ENCODE measurements at regions not wholly inside any gene's neighbourhood (a gene's known extent, or its start where the extent isn't known, plus 50 kb on each side); places are given as distances from the start of the nearest gene placed in this dataset.

- no peak for DNase-seq
- Histone ChIP-seq H3K27ac (ENCODE audit: low read depth in 2 of 2, low read length in 1 of 2) (no peak overlapping the region), H3F3A (replicated peaks; ENCODE audit: insufficient read depth) (no peaks in the 10 kb centered on the region), H3K4me2 (no peak overlapping the region), H4K20me1 (ENCODE audit: insufficient read depth) (no peaks in the 10 kb centered on the region), H3K9me2 (no peaks in the 10 kb centered on the region), H3K9me3 (no peaks in the 10 kb centered on the region), H3K79me2 (ENCODE audit: insufficient read depth) (no peaks in the 10 kb centered on the region), H3K4me3 (ENCODE audit: low read depth in 2 of 2, low read length in 1 of 2) (no peak overlapping the region), H3K27me3 (ENCODE audit: insufficient read depth) (no peaks in the 10 kb centered on the region), H3K4me1 (ENCODE audit: control insufficient read depth in 1 of 2, insufficient read depth in 2 of 2, low read depth in 1 of 2, low read length in 1 of 2) (no peaks in the 10 kb centered on the region), H3K9ac (no peak overlapping the region), H3K36me3 (replicated peaks in 1 of 2; ENCODE audit: control insufficient read depth in 1 of 2, insufficient read depth in 2 of 2, low read length in 1 of 2) (no peaks in the 10 kb centered on the region), H2AFZ (ENCODE audit: low read depth) (no peak overlapping the region)
- TF ChIP-seq GABPA (IDR thresholded peaks at IDR 0.05; ENCODE audit: low read depth) (no peak), EP300 (IDR thresholded peaks at IDR 0.05; ENCODE audit: borderline replicate concordance in 1 of 2, low read depth in 1 of 2, low read length in 1 of 2) (no peak)
- ChIA-PET CTCF (interaction anchor here (1.9 kb wide), 1 partner anchor 24 kb away, joined by 5 read pairs; no protein-coding TSS in a partner anchor), POLR2A (interaction anchor here (0.6 kb wide), 1 partner anchor 218 kb away, joined by 5 read pairs; no protein-coding TSS in a partner anchor)
- 13% methylated on average over 2 of the region's 2 CpGs for WGBS (ENCODE audit: low lambda C conversion rate)
Measured at GRCh38 chr5:100406640-100407039, 128.5 kb upstream of the FAM174A start.

GRCh38 chr5:100402071-100402470, 133.1 kb upstream of the FAM174A start:
- WGBS (ENCODE audit: low lambda C conversion rate): 29% methylated on average over 5 of the region's 5 CpGs

GRCh38 chr5:100401149-100401548, 134.0 kb upstream of the FAM174A start:
- Histone ChIP-seq H3K9me3 (no peaks in the 10 kb centered on the region), H2AFZ (ENCODE audit: low read depth) (no peak overlapping the region), H3K4me2 (no peak overlapping the region), H3K4me3 (ENCODE audit: low read depth in 2 of 2, low read length in 1 of 2) (no peak overlapping the region), H3K4me1 (ENCODE audit: control insufficient read depth in 1 of 2, insufficient read depth in 2 of 2, low read depth in 1 of 2, low read length in 1 of 2) (no peaks in the 10 kb centered on the region), H4K20me1 (ENCODE audit: insufficient read depth) (no peaks in the 10 kb centered on the region), H3K27ac (ENCODE audit: low read depth in 2 of 2, low read length in 1 of 2) (no peak overlapping the region), H3K9ac (no peak overlapping the region), H3K79me2 (ENCODE audit: insufficient read depth) (no peaks in the 10 kb centered on the region), H3F3A (replicated peaks; ENCODE audit: insufficient read depth) (no peaks in the 10 kb centered on the region), H3K36me3 (replicated peaks in 1 of 2; ENCODE audit: control insufficient read depth in 1 of 2, insufficient read depth in 2 of 2, low read length in 1 of 2) (no peaks in the 10 kb centered on the region), H3K9me2 (no peaks in the 10 kb centered on the region), H3K27me3 (ENCODE audit: insufficient read depth) (no peaks in the 10 kb centered on the region)
- CTCF ChIA-PET: no interaction called here
- TF ChIP-seq EP300 (IDR thresholded peaks at IDR 0.05; ENCODE audit: borderline replicate concordance in 1 of 2, low read depth in 1 of 2, low read length in 1 of 2) (no peak), TCF12 (IDR thresholded peaks at IDR 0.05) (no peak), PBX3 (IDR thresholded peaks at IDR 0.05) (no peak), MAX (IDR thresholded peaks at IDR 0.05; ENCODE audit: low read depth) (no peak), SIN3A (IDR thresholded peaks at IDR 0.05; ENCODE audit: borderline replicate concordance, low read depth, low read length) (no peak), GABPA (IDR thresholded peaks at IDR 0.05; ENCODE audit: low read depth) (no peak), REST (IDR thresholded peaks at IDR 0.05; ENCODE audit: low read depth, low read length) (no peak), NRF1 (IDR thresholded peaks at IDR 0.05; ENCODE audit: low read depth, low read length) (no peak), IRF3 (IDR thresholded peaks at IDR 0.05; ENCODE audit: low read depth, low read length) (no peak), TAF1 (IDR thresholded peaks at IDR 0.05; ENCODE audit: borderline replicate concordance, low read depth, low read length) (no peak), MEF2A (IDR thresholded peaks at IDR 0.05; ENCODE audit: borderline replicate concordance, low read depth) (no peak), YY1 (IDR thresholded peaks at IDR 0.05; ENCODE audit: low read depth) (no peak), USF2 (IDR thresholded peaks at IDR 0.05; ENCODE audit: borderline replicate concordance, low read depth, low read length) (no peak)
- DNase-seq: no peak
- POLR2A ChIA-PET: no interaction called here

More at GRCh38 chr5:100402071-100402470, 133.1 kb upstream of the FAM174A start:
- no peak overlapping the region for H3K4me3 ChIP-seq (ENCODE audit: low read depth in 2 of 2, low read length in 1 of 2)
- no peaks in the 10 kb centered on the region for H3K79me2 ChIP-seq (ENCODE audit: insufficient read depth)
- no peaks in the 10 kb centered on the region for H3K27me3 ChIP-seq (ENCODE audit: insufficient read depth)
- no peaks in the 10 kb centered on the region for H3K4me1 ChIP-seq (ENCODE audit: control insufficient read depth in 1 of 2, insufficient read depth in 2 of 2, low read depth in 1 of 2, low read length in 1 of 2)
- TF ChIP-seq JUND (IDR thresholded peaks at IDR 0.05): no peak
- no peak for TF ChIP-seq NFIC (IDR thresholded peaks at IDR 0.05; ENCODE audit: borderline replicate concordance)
- no peak for TF ChIP-seq RCOR1 (IDR thresholded peaks at IDR 0.05; ENCODE audit: low read length)
- no peaks in the 10 kb centered on the region for H3F3A ChIP-seq (replicated peaks; ENCODE audit: insufficient read depth)
- no peak overlapping the region for H3K4me2 ChIP-seq
- POLR2A ChIA-PET: no interaction called here
- H3K9ac ChIP-seq: no peak overlapping the region
- CTCF ChIA-PET: no interaction called here
- H4K20me1 ChIP-seq (ENCODE audit: insufficient read depth): no peaks in the 10 kb centered on the region
- DNase-seq: no peak
- H3K9me3 ChIP-seq: no peaks in the 10 kb centered on the region
- no peaks in the 10 kb centered on the region for H3K36me3 ChIP-seq (replicated peaks in 1 of 2; ENCODE audit: control insufficient read depth in 1 of 2, insufficient read depth in 2 of 2, low read length in 1 of 2)
- H3K9me2 ChIP-seq: no peaks in the 10 kb centered on the region
- H2AFZ ChIP-seq (ENCODE audit: low read depth): no peak overlapping the region
- no peak overlapping the region for H3K27ac ChIP-seq (ENCODE audit: low read depth in 2 of 2, low read length in 1 of 2)

Data from SK-N-SH (cell line).